AG04450 (cell line): ENCODE measurements at regions not wholly inside any gene's neighbourhood (a gene's known extent, or its start where the extent isn't known, plus 50 kb on each side); places are given as distances from the start of the nearest gene placed in this dataset.

Source experiments
- CTCF ChIA-PET: fragments of 300-600, 350-600 bp; formaldehyde crosslinking; extraction: SDS; loops from one replicate; lab custom pipeline; 2022; ENCODE audit warnings: antibody characterized with exemption, inconsistent platforms; lab: Charles Lee
- POLR2A ChIA-PET: fragments of 350-600 bp; formaldehyde crosslinking; extraction: SDS; loops from one replicate; lab custom pipeline; 2021; ENCODE audit warnings: antibody characterized with exemption, inconsistent platforms; lab: Yijun Ruan, JAX
- DNase-seq: peaks from one replicate; pipeline ENCODE4 v3.0.0-alpha.2; 2011; ENCODE audit warnings: low read depth, low spot score
- H3K27ac ChIP-seq: one replicate; pipeline ENCODE4 v1.5.1; 2012; ENCODE audit warnings: low read depth, low read length, control low read depth
- H3K27me3 ChIP-seq: one replicate; pipeline ENCODE4 v1.6.0; 2012; ENCODE audit warnings: low read length; ENCODE audit not compliant: control insufficient read depth, insufficient read depth
- H3K4me3 ChIP-seq: 2 replicates; pipeline ENCODE4 v1.5.1; 2011; ENCODE audit warnings: mild to moderate bottlenecking, low read depth, low read length, control low read depth
- H3K9me3 ChIP-seq: 2 replicates; pipeline ENCODE4 v1.5.1; 2012; ENCODE audit warnings: low read length; ENCODE audit not compliant: control insufficient read depth, insufficient read depth
- TF ChIP-seq, protein P1 (sequence below): IDR thresholded peaks from 2 replicates; pipeline ENCODE4 v1.5.1; 2011; ENCODE audit warnings: low read depth, low read length, control low read depth, inconsistent platforms

DNA sequence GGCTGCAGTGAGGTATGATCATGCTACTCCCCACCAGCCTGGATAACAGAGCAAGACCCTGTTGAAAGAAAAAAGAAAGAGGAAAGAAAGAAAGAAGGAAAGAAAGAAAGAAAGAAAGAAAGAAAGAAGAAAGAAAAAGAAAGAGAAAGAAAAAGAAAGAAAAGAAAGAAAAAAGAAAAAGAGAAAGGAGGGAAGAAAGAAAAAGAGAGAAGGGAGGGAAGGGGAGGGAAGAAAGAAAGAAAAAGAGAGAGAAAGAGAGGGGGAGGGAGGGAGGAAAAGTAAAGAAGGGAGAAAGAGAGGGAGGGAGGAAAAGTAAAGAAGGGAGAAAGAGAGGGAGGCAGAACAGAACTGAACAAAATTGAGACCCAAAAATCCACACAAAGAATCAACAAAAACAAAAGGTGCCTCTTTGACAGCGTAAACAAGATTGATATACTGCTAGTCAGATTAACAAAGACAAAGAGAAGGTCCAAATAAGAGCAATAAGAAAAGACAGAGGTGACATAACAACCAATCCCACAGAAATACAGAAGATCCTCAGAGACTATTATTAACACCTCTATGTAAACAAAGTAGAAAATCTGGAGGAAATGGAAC lies 293.9 kb upstream of the AMIGO2 start:
- peaks cover 3% of the 10 kb centered on the region for H3K27me3 ChIP-seq
- H3K27ac ChIP-seq, result no peak overlapping the region
- no peak for DNase-seq
- TF ChIP-seq, protein P1, sequence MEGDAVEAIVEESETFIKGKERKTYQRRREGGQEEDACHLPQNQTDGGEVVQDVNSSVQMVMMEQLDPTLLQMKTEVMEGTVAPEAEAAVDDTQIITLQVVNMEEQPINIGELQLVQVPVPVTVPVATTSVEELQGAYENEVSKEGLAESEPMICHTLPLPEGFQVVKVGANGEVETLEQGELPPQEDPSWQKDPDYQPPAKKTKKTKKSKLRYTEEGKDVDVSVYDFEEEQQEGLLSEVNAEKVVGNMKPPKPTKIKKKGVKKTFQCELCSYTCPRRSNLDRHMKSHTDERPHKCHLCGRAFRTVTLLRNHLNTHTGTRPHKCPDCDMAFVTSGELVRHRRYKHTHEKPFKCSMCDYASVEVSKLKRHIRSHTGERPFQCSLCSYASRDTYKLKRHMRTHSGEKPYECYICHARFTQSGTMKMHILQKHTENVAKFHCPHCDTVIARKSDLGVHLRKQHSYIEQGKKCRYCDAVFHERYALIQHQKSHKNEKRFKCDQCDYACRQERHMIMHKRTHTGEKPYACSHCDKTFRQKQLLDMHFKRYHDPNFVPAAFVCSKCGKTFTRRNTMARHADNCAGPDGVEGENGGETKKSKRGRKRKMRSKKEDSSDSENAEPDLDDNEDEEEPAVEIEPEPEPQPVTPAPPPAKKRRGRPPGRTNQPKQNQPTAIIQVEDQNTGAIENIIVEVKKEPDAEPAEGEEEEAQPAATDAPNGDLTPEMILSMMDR, result no peak
- no peak overlapping the region for H3K4me3 ChIP-seq
- CTCF ChIA-PET, result no interaction called here
- POLR2A ChIA-PET, result no interaction called here
- no peaks in the 10 kb centered on the region for H3K9me3 ChIP-seq

DNA sequence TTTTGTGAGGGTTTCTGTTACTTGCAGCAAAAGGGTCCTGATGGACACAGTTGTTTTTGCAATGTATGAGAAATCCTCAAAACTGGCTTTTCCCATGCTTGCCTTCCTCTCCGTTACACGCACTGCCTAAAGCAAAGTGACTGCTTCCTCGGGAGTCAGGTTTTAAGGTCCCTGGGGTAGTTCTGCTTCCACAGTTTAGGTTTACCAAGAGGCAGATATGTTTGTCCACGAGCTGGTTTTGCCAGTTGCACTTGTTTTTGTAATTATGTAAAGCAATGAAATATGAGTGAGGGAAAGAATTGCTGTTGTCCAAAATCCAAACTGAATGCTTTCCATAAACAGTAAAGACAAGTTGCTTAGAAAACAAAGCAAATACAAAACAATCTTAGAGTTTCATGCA lies 290.7 kb upstream of the AMIGO2 start:
- CTCF ChIA-PET, result no interaction called here

DNA sequence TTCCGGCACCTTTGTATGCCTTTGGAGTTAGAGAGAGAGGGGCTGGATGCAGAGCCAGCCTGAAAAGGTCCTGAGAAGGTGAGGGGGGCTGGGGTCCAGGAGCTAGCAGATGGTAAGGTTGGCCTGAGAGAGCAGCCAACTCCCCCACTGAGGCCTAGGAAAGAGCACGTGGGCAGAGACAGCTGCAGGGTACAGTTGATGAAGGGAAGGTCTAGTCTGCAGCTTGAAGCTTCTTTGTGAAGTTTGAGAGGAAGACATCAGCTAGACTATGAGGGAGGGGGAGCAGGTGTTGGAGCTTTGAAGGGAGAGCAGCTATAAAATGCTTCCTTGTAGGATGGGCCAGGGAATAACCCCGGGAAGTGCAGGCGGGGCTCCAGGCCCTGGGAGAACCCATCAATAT lies 289.3 kb upstream of the AMIGO2 start:
- no peak for DNase-seq
- ChIA-PET CTCF (interaction anchor here (0.8 kb wide), 1 partner anchor 337 kb away, joined by 3 read pairs; no protein-coding TSS in a partner anchor), POLR2A (no interaction called here)
- Histone ChIP-seq H3K9me3 (no peaks in the 10 kb centered on the region), H3K27ac (no peak overlapping the region), H3K4me3 (no peak overlapping the region), H3K27me3 (peaks cover 3% of the 10 kb centered on the region)
- TF ChIP-seq, protein P1, result no peak

More for the DNA sequence above, 290.7 kb upstream of the AMIGO2 start:
- POLR2A ChIA-PET, result no interaction called here
- Histone ChIP-seq H3K9me3 (no peaks in the 10 kb centered on the region), H3K27ac (no peak overlapping the region), H3K4me3 (no peak overlapping the region), H3K27me3 (peaks cover 3% of the 10 kb centered on the region)
- TF ChIP-seq, protein P1, result no peak
- DNase-seq, result no peak

DNA sequence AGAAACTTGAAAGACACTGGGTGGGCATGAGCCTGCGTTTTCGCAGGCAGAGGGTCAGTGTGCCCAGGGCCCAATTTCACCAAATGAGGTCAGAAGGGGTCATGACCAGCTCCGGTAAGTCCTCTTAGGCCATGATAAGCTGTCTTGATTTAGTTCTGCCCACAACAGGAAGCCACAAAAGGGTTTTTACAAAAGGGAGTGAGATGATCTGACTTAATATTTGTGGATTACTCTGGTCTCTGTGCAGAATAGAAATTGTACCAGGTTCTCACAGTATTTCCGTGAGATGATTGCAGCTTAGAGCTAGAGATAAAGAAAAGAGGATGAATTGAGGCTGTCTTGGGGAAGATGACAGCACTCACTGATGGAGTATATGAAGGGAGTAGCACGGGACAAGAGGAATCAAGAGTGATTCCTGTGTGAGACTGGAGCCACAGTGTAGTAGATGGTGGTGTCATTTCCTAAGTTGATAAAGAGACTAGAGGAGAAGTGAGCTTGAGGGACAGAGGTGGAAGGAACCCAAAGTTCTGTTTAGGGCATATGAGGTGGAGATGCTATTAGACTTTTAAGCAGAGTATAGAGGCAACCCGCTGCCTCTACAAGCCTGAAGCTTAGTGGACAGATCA lies 288.3 kb upstream of the AMIGO2 start:
- POLR2A ChIA-PET, result no interaction called here
- Histone ChIP-seq H3K27me3 (peaks cover 3% of the 10 kb centered on the region), H3K4me3 (no peak overlapping the region), H3K27ac (no peak overlapping the region), H3K9me3 (no peaks in the 10 kb centered on the region)
- TF ChIP-seq, protein P1, result no peak
- CTCF ChIA-PET, result interaction anchor here (0.8 kb wide), 1 partner anchor 336 kb away, joined by 3 read pairs; no protein-coding TSS in a partner anchor
- no peak for DNase-seq

DNA sequence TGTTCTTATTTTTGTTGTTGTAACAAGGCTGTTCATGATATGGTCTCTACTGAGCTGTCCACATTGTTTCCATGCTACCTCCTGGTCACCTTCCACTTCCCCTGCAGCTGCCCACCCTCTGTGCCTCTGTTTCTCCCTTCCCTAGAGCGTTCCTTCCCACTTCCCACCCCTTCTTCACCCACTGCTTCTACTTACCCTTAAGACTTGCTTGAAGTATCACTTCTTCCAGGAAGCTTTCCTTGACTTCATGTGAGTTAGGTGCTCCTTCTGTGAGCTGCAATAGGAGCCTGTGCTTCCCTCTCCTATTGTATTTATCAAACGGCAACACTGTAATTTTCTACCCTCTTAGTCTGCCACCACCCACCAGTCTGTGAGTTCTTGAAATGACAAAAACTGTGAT lies 286.8 kb upstream of the AMIGO2 start:
- ChIA-PET CTCF (no interaction called here), POLR2A (no interaction called here)

More for the DNA sequence above, 286.8 kb upstream of the AMIGO2 start:
- no peaks in the 10 kb centered on the region for H3K9me3 ChIP-seq
- no peak overlapping the region for H3K4me3 ChIP-seq
- H3K27ac ChIP-seq, result no peak overlapping the region
- TF ChIP-seq, protein P1, result no peak
- H3K27me3 ChIP-seq, result peaks cover 3% of the 10 kb centered on the region
- DNase-seq, result no peak
